ENCODE measurements at regions not wholly inside any gene's neighbourhood (a gene's known extent, or its start where the extent isn't known, plus 50 kb on each side); places are given as distances from the start of the nearest gene placed in this dataset.

- no peak overlapping the region for H3K27ac ChIP-seq
- no peaks in the 10 kb centered on the region for H3K27me3 ChIP-seq (ENCODE audit: insufficient read depth in 3 of 3, low read length in 2 of 3)
- ATAC-seq (no peak), DNase-seq (no peak)
- no peak overlapping the region for H3K4me3 ChIP-seq
- WGBS, 3 donors = 72 to 76% (median 72%) methylated on average over 2 of the region's 2 CpGs
- intact Hi-C loops (cut with DNase I) = no loop called here
- H3K9me3 ChIP-seq = no peaks in the 10 kb centered on the region
- no peak for TF ChIP-seq CTCF (IDR thresholded peaks at IDR 0.05)
- H3K36me3 ChIP-seq (ENCODE audit: insufficient read depth in 1 of 2, low read depth in 1 of 2) = no peaks in the 10 kb centered on the region
- peaks cover 4% of the 10 kb centered on the region for H3K4me1 ChIP-seq
Measured at GRCh38 chr3:64922213-64922612, 234.4 kb upstream of the ADAMTS9 start.

- 71 to 82% (median 76%) methylated on average over 7 of the region's 7 CpGs for WGBS, 3 donors
- H3K9me3 ChIP-seq = no peaks in the 10 kb centered on the region
- TF ChIP-seq CTCF (IDR thresholded peaks at IDR 0.05) = no peak
- H3K36me3 ChIP-seq (ENCODE audit: insufficient read depth in 1 of 2, low read depth in 1 of 2) = no peaks in the 10 kb centered on the region
- peaks cover 9% of the 10 kb centered on the region for H3K4me1 ChIP-seq
- H3K27me3 ChIP-seq (ENCODE audit: insufficient read depth in 3 of 3, low read length in 2 of 3) = no peaks in the 10 kb centered on the region
- no peak overlapping the region for H3K4me3 ChIP-seq
- no peak overlapping the region for H3K27ac ChIP-seq
- intact Hi-C loops (cut with DNase I) = no loop called here
- ATAC-seq = no peak
- no peak for DNase-seq
Measured at GRCh38 chr3:64921281-64922065, 233.7 kb upstream of the ADAMTS9 start.

- Histone ChIP-seq H3K4me3 (no peak overlapping the region), H3K4me1 (peaks cover 9% of the 10 kb centered on the region), H3K27me3 (ENCODE audit: insufficient read depth in 3 of 3, low read length in 2 of 3) (no peaks in the 10 kb centered on the region), H3K27ac (no peak overlapping the region), H3K36me3 (ENCODE audit: insufficient read depth in 1 of 2, low read depth in 1 of 2) (no peaks in the 10 kb centered on the region), H3K9me3 (no peaks in the 10 kb centered on the region)
- ATAC-seq = no peak
- 94 to 100% (median 95%) methylated on average over 1 of the region's 1 CpG for WGBS, 3 donors
- DNase-seq = no peak
- intact Hi-C loops (cut with DNase I) = loop anchor here in 1 of 2 donors (10.0 kb wide), 1 partner anchor 245 kb away; no protein-coding TSS in a partner anchor
- no peak for TF ChIP-seq CTCF (IDR thresholded peaks at IDR 0.05)
Measured at GRCh38 chr3:64919934-64920333, 232.1 kb upstream of the ADAMTS9 start.

GRCh38 chr3:64918989-64919388 is 231.2 kb upstream of the ADAMTS9 start:
- Histone ChIP-seq H3K27ac (no peak overlapping the region), H3K4me1 (peaks cover 9% of the 10 kb centered on the region), H3K36me3 (ENCODE audit: insufficient read depth in 1 of 2, low read depth in 1 of 2) (no peaks in the 10 kb centered on the region), H3K27me3 (ENCODE audit: insufficient read depth in 3 of 3, low read length in 2 of 3) (no peaks in the 10 kb centered on the region), H3K9me3 (no peaks in the 10 kb centered on the region), H3K4me3 (no peak overlapping the region)
- intact Hi-C loops (cut with DNase I) = loop anchor here in 1 of 2 donors (10.0 kb wide), 1 partner anchor 246 kb away; no protein-coding TSS in a partner anchor
- ATAC-seq (no peak), DNase-seq (no peak)
- TF ChIP-seq CTCF (IDR thresholded peaks at IDR 0.05) = no peak
